GM19452 (cell line): ENCODE measurements at regions not wholly inside any gene's neighbourhood (a gene's known extent, or its start where the extent isn't known, plus 50 kb on each side); places are given as distances from the start of the nearest gene placed in this dataset.
"Not testable (repeated sequence)": the region's sequence is repeated elsewhere in the genome, so short reads cannot be mapped to it uniquely, and the experiment has no call there.

Source experiments
- ATAC-seq: cut with Tn5 transposase; IDR thresholded peaks from one replicate; pipeline ENCODE4 v1.9.1; 2021; ENCODE audit not compliant: unreplicated experiment

- no peak for ATAC-seq
These were observed 78.3 kb upstream of the ANKRD55 start for GRCh38 chr5:56311306-56311905.

DNA sequence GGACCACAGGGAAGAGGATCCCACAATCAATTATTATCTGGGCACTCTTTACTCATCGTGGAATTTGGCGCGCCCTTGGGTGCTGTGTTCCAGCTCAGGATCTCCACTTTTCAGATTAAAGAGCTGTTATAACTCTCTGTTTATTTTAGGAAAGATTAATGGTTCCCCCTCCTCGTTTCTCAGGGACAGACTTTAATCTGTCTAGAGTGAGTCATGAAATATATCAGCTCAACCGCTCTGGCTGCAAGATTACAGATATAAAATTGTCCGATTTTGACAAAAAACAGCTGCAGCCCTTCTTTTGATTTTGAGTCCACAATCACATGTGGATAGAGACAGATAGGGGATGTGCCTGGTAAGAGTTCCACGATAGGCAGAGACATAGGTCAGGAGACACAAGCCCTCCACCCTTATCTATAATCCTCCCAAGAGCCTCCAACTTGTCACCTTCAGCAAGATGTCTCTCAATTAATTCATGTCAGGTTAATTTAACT, 77.6 kb upstream of the ANKRD55 start:
- no peak for ATAC-seq

GRCh38 chr5:56309262-56309826, 76.2 kb upstream of the ANKRD55 start:
- ATAC-seq: no peak

DNA sequence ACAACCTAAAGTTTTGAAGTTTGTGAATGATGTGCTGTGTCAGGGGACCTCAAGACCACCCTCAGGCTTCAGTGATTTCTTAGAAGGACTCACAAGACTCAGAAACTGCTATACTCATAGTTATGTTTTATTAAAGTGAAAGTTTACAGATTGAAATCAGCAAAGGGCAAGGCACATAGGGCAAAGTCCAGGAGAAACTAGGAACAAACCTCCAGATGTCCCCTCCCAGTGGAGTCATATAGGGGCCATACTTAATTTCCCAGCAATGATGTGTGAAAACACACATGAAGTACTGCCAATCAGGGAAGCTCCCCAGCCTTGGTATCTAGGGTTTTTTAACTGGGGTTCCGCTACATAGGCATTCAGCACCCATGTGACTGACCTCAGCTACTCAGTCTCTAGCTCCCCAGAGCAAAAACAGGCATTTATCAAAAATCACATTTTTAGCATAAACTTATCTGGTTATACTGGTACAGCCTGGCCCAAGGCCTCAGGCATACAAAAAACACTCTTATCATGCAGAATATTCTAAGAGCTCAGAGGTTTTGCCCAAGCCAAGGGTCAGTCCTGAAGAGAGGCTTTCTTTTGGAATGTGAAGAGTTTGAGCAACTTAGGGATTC, 74.7 kb upstream of the ANKRD55 start:
- ATAC-seq: no peak

- ATAC-seq: no peak
These were observed 73.5 kb upstream of the ANKRD55 start for GRCh38 chr5:56306433-56307150.

DNA sequence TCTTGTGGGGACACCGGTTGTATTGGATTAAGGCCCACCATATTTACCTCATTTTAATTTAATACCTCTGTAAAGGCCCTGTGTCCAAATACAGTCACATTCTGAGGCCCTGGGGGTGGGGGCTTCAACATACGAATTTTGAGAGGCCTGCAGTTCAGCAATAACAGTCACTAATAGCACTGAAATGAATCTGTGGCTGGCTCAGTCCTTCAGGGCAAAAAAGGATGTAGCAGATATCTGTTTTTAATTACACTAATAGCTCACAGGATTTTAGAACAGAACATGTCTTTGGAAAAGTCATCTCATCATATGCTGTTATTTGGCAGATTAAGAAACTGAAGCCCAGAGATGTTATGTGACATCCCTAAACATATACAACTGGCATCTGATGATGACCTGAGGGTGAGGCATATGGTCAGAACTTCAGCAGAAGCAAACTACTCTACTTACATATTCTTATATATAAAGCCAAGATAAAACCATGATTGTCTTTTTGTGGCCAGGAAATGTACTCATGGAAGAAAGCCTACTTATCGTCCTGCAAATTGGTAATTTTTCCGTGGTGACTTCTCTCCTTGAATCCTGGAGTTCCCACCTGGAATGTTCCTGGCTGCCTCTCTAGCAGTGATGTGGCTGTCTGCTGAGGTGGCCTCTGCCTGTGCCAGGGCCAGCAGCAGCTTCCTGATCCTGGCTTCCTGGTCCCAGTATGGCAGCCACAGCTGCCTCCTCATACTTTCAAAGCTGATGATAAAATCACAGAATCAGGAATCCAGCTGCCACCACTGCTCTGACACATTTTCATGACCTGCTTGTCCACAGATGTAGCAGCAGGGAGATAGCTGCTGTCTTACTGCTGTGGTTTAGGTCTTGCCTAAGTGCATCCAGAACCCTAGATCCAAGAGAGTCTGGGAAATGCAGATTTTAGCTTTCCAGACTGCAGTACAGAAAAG, 72.1 kb upstream of the ANKRD55 start:
- ATAC-seq: no peak

- no peak for ATAC-seq
These were observed 70.4 kb upstream of the ANKRD55 start for GRCh38 chr5:56303511-56303910.

DNA sequence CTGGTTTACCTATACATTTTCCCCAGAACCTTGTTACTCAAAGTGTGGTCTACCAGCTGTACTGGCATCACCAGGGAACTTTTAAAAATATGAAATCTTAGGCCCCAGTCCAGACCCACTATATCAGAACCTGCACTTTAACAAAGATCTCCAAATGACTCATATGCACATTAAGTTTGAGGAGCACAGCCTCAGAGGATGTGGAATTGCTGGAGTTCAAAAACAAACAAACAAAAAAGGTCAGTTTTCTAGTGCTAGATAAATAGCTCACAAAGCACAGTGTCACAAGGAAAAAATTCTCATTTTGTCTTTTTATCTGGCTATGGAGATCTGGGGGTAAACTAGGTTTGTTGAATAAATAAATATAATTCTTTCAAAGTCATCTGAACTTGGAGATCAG, 68.9 kb upstream of the ANKRD55 start:
- no peak for ATAC-seq

- no peak for ATAC-seq
These were observed 67.9 kb upstream of the ANKRD55 start for GRCh38 chr5:56301069-56301468.

- ATAC-seq: no peak
These were observed 66.1 kb upstream of the ANKRD55 start for GRCh38 chr5:56299212-56299611.

- ATAC-seq: no peak
These were observed 65.4 kb upstream of the ANKRD55 start for GRCh38 chr5:56298336-56299090.

- ATAC-seq: no peak
These were observed 64.7 kb upstream of the ANKRD55 start for GRCh38 chr5:56297851-56298250.

- not testable (repeated sequence) for ATAC-seq
These were observed 62.2 kb upstream of the ANKRD55 start for GRCh38 chr5:56295311-56295710.

DNA sequence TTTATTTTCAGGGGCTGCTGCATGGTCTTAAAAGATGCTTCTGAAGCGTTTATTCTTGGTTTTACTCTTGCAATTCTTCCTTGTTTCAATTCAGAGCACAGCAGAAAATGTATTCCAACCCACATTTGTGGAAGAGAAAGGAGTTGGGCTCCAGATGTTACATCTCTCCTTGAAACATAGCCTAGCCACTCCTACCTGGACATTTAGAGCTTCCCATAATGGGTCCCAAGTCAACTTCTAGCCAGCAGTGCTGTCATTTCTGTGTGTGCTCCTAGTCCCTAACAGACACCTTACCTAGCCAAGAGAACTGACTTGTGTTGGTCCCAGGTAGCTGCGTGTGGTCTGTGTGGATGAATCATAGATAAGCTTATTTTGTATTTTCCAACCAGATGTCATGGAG, 61.2 kb upstream of the ANKRD55 start:
- no peak for ATAC-seq

- ATAC-seq: not testable (repeated sequence)
These were observed 59.7 kb upstream of the ANKRD55 start for GRCh38 chr5:56292874-56293273.

- no peak for ATAC-seq
These were observed 58.7 kb upstream of the ANKRD55 start for GRCh38 chr5:56291661-56292374.

DNA sequence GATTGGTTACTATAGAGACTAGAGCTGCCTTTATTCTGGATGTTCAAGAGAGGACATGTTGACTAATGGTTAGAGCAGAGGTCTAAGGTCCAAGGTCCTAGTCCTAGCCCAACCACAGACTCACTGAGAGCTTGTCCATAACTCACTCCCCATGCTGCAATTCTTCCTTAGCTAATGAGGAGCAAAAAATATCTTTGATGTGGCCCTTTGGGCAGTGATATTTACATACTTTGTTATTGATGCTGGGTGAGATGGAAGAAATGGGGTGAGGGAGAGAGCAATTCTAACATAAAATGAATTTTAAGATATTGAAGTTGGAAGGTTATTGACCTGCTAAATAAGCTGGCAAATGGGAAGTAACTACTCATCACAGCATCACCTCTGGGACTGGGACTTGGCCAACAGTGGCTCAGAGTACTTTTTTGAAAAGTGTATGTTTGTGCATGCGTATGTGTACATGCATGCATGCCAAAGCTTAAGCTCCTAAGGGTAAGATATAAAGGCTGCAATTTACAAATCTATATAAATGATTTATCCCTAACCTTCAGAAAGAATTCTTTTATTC, 58.0 kb upstream of the ANKRD55 start:
- no peak for ATAC-seq

- no peak for ATAC-seq
These were observed 57.4 kb upstream of the ANKRD55 start for GRCh38 chr5:56290378-56291078.

GRCh38 chr5:56289602-56289987, 56.5 kb upstream of the ANKRD55 start:
- no peak for ATAC-seq
